Mucosa of descending colon (tissue), 3 donors: ENCODE measurements at regions not wholly inside any gene's neighbourhood (a gene's known extent, or its start where the extent isn't known, plus 50 kb on each side); places are given as distances from the start of the nearest gene placed in this dataset.
"Not testable (repeated sequence)": the region's sequence is repeated elsewhere in the genome, so short reads cannot be mapped to it uniquely, and the experiment has no call there.

Experiments used
- ATAC-seq: fragments of 200-7000 bp; cut with Tn5 transposase; one replicate; pipeline ENCODE4 v1.9.1; 2020; ENCODE audit warnings: mild to moderate bottlenecking, moderate library complexity
- DNase-seq, 3 donors: peaks; one replicate each; pipeline ENCODE4 v3.0.0-alpha.2; 2020
- H3K36me3 ChIP-seq: fragments of 200-600 bp; one replicate; pipeline ENCODE4 v1.8.0; 2021; ENCODE audit warnings: low read depth, mild to moderate bottlenecking
- H3K4me1 ChIP-seq: fragments of 200-600 bp; one replicate; pipeline ENCODE4 v1.8.0; 2021; ENCODE audit warnings: low read depth, mild to moderate bottlenecking
- H3K4me3 ChIP-seq: fragments of 200-600 bp; one replicate; pipeline ENCODE4 v1.8.0; 2021; ENCODE audit warnings: mild to moderate bottlenecking
- H3K9me3 ChIP-seq: fragments of 200-600 bp; one replicate; pipeline ENCODE4 v1.8.0; 2021; ENCODE audit warnings: mild to moderate bottlenecking
- intact Hi-C, 2 donors: fragments of 100-400 bp; cut with DNase I in 1 of 2; cut with micrococcal nuclease in 1 of 2; formaldehyde crosslinking; loops; one replicate each; pipeline versions ENCODE4 v1.11.0 to v1.11.1; 2022; cut with DNase I, micrococcal nuclease
- TF ChIP-seq, protein P1 (sequence below): fragments of 200-600 bp; IDR thresholded peaks from one replicate; pipeline ENCODE4 v1.8.0; 2022; ENCODE audit warnings: antibody characterized with exemption, mild to moderate bottlenecking
- donor health status: DM: no; HTN: no; CAD: no; lungs with moderate emphysema.
- donor health status: DM: no; HTN: no; CAD: no.
- donor health status: DM: no; HTN: yes; CAD: no.

GRCh38 chr10:22801785-22802184 is 87.4 kb upstream of the PIP4K2A start:
- TF ChIP-seq, protein P1, sequence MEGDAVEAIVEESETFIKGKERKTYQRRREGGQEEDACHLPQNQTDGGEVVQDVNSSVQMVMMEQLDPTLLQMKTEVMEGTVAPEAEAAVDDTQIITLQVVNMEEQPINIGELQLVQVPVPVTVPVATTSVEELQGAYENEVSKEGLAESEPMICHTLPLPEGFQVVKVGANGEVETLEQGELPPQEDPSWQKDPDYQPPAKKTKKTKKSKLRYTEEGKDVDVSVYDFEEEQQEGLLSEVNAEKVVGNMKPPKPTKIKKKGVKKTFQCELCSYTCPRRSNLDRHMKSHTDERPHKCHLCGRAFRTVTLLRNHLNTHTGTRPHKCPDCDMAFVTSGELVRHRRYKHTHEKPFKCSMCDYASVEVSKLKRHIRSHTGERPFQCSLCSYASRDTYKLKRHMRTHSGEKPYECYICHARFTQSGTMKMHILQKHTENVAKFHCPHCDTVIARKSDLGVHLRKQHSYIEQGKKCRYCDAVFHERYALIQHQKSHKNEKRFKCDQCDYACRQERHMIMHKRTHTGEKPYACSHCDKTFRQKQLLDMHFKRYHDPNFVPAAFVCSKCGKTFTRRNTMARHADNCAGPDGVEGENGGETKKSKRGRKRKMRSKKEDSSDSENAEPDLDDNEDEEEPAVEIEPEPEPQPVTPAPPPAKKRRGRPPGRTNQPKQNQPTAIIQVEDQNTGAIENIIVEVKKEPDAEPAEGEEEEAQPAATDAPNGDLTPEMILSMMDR: no peak
- DNase-seq: no peak
- H3K4me3 ChIP-seq: no peak overlapping the region

GRCh38 chr10:22797796-22798195 is 83.4 kb upstream of the PIP4K2A start:
- DNase-seq, H3K9me3 ChIP-seq, intact Hi-C loops, H3K36me3 ChIP-seq, H3K4me1 ChIP-seq, H3K4me3 ChIP-seq, ATAC-seq: not testable (repeated sequence)

More at GRCh38 chr10:22801785-22802184, 87.4 kb upstream of the PIP4K2A start:
- H3K9me3 ChIP-seq: no peaks in the 10 kb centered on the region
- no peaks in the 10 kb centered on the region for H3K36me3 ChIP-seq
- intact Hi-C loops: no loop called here
- H3K4me1 ChIP-seq: no peaks in the 10 kb centered on the region
- ATAC-seq: no peak

DNA sequence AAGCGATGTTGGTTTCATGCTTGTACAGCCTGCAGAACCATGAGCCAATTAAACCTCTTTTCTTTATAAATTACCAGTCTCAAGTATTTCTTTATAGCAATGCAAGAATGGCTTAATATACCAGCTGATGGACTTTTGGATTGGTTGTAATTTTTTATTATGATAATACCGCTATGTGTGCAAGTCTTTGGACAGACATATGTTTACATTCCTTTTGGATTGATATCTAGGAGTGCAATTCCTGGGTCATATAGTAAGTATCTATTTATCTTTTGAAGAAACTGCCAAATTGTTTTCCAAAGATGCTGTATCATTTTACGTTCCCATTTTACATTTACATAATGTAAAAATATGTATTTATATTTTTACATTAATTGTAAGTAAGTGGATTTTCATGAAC is 81.2 kb upstream of the PIP4K2A start:
- ATAC-seq: no peak

DNA sequence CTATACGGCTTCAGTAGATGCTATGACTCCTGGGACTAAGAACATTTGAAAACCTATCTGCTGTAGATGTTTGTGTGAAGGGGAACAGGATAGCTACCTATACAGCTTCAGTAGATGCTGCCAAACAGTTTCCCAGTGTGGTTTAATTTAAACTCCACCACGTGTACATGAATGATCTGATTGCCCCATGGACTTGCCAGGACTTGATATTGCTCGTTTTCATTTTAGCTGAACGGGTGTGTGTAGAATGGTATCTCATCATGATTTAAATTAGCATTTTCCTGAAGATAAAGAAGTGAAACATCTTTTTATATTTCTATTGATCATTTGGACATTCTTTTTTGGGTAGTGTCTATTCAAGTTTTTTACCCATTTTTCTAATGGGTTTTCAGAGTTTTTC is 77.8 kb upstream of the PIP4K2A start:
- H3K4me3 ChIP-seq: no peak overlapping the region
- H3K36me3 ChIP-seq: no peaks in the 10 kb centered on the region
- TF ChIP-seq, protein P1: no peak
- DNase-seq: no peak
- no peaks in the 10 kb centered on the region for H3K9me3 ChIP-seq
- no peaks in the 10 kb centered on the region for H3K4me1 ChIP-seq
- intact Hi-C loops: no loop called here
- ATAC-seq: no peak

More for the DNA sequence above, 81.2 kb upstream of the PIP4K2A start:
- no peak for DNase-seq
- H3K4me1 ChIP-seq: no peaks in the 10 kb centered on the region
- no peaks in the 10 kb centered on the region for H3K36me3 ChIP-seq
- TF ChIP-seq, protein P1: no peak
- H3K4me3 ChIP-seq: no peak overlapping the region
- H3K9me3 ChIP-seq: no peaks in the 10 kb centered on the region
- intact Hi-C loops: no loop called here

DNA sequence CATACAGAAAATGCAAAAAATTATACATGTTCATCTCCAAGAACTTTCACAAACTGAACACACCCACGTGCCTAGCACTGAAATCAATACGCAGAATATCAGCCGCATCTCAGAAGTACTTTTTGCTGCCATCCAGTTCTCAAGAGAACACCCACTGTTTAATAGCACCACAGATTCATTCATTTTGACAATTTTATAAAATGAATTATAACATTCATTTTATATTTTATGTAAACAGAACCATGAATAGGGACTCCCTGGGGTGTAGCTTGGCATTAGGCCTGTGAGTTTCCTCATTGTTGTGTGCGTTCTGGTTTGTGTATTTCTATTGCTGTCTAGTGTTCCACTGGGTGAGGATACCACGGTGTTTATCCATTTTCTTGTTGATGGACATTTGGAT is 77.3 kb upstream of the PIP4K2A start:
- ATAC-seq (no peak), DNase-seq (no peak)
- Histone ChIP-seq H3K36me3 (no peaks in the 10 kb centered on the region), H3K9me3 (no peaks in the 10 kb centered on the region), H3K4me3 (no peak overlapping the region), H3K4me1 (no peaks in the 10 kb centered on the region)
- intact Hi-C loops: no loop called here
- TF ChIP-seq, protein P1: no peak

DNA sequence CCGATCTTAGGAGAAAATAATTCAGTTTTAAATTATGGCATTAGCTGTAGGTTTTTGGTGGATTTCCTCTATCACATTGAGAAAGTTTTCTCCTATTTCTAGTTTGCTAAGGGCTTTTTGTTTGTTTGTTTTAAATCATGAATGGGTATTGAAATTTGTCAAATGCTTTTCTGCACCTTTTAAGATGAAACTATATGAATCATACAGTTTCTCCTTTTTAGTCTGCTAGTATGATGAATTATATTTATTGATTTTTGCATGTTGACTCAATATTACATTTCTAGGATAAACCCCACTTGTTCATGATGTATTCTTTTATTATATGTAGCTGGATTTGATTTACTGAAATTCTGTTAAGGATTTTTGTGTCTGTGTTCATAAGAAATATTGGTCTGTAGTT is 70.3 kb upstream of the PIP4K2A start:
- DNase-seq (no peak), ATAC-seq (no peak)
- Histone ChIP-seq H3K4me1 (no peaks in the 10 kb centered on the region), H3K36me3 (no peaks in the 10 kb centered on the region), H3K4me3 (no peak overlapping the region), H3K9me3 (no peaks in the 10 kb centered on the region)
- TF ChIP-seq, protein P1: no peak
- intact Hi-C loops: no loop called here
